ENCODE measurements at regions not wholly inside any gene's neighbourhood (a gene's known extent, or its start where the extent isn't known, plus 50 kb on each side); places are given as distances from the start of the nearest gene placed in this dataset.

DNA sequence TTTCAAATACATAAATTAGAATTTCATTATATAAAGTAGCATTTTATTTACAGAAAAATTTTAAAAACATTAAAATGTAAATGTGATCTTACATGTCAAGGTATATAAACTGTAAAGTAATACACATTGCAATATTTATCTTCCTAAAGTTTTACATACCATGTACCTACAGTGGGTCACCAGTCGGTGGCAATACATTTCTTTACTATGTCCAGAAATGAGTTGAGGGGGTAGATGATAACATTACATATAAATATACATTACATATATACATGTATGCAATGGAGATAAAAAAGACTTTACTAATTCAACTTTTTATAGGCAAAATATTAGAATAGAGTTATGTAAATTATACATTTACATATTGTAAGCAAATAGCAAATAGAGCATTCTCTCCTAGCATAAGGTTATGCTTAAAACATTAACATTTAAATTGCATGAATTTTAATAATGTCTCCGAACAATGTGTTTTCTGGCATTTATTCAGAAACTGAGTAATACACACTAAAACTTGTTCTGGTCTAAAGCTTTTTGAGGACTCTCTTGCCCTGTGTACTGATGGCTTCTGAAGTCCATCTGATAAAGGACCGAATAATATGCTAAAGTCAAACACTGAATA, 93.3 kb upstream of the NLGN1 start:
- no peak for TF ChIP-seq YY1 (IDR thresholded peaks at IDR 0.05; ENCODE audit: insufficient read depth, insufficient read length)
- TF ChIP-seq ZNF274 (IDR thresholded peaks at IDR 0.05; ENCODE audit: low read depth, low read length): no peak
- TF ChIP-seq SUZ12 (IDR thresholded peaks at IDR 0.05; ENCODE audit: extremely low read depth, insufficient read depth, insufficient read length): no peak

All from NT2/D1 (cell line).